ENCODE measurements at regions not wholly inside any gene's neighbourhood (a gene's known extent, or its start where the extent isn't known, plus 50 kb on each side); places are given as distances from the start of the nearest gene placed in this dataset.

DNA sequence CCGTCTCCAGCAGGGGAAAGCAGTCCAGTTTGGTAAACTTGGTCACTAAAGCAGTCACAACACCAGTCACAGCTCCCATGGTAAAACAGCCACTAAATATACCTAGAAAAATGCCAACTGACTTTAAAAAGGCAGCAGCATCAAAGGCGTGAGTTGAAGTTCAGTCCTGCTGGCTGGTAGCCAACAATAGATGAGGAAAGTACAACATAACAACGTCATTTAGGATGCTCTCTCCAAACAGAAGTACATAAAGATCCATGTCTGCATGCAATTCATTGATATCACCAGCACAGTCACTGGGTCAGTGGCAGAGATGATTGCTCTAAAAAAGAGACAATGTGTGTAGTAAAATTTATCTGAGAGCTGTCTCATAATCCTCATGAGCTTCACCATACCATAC lies 59.3 kb upstream of the TMPO start:
- DNase-seq, result peak in 1 of 2 donors; percentile 7
- H3K9me3 ChIP-seq (ENCODE audit: control insufficient read depth, low read depth, low read length), result no peaks in the 10 kb centered on the region
- H3K27me3 ChIP-seq (ENCODE audit: control insufficient read depth, insufficient read depth, low read length), result peaks cover 2% of the 10 kb centered on the region
- H3K27ac ChIP-seq (ENCODE audit: low read length), result no peak overlapping the region
- 17% methylated on average over 1 of the region's 3 CpGs for WGBS (ENCODE audit: insufficient coverage, low lambda C conversion rate)
- H3K36me3 ChIP-seq (ENCODE audit: control insufficient read depth, insufficient read depth, low read length), result no peaks in the 10 kb centered on the region
- no peak overlapping the region for H3K4me3 ChIP-seq (ENCODE audit: low read length)
- H3K4me1 ChIP-seq (ENCODE audit: control insufficient read depth, insufficient read depth, low read length), result peaks cover 4% of the 10 kb centered on the region

- 80% methylated on average over 1 of the region's 50 CpGs for WGBS (ENCODE audit: insufficient coverage, low lambda C conversion rate)
Measured at GRCh38 chr12:98456576-98457573, 58.5 kb upstream of the TMPO start.

DNA sequence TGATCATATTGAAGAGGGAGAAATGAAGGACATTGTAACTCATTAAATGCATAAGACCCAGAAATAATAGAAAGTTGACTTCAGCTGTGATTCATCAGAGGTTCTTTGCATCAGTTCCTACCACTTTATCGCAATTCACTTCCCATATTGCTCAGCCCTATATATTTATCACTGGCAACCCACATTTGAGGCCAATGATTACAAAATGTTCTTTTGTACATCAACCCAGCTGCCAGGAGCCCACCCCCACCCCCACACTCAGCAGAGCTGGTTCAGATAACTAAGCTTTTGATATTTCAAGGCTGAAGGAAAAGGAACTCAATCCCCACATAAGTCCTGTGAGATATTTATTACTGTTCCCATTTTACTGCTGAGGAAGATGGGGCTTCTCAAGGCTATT lies 51.2 kb upstream of the TMPO start:
- Histone ChIP-seq H3K27me3 (ENCODE audit: control insufficient read depth, insufficient read depth, low read length) (no peaks in the 10 kb centered on the region), H3K4me3 (ENCODE audit: low read length) (no peak overlapping the region), H3K36me3 (ENCODE audit: control insufficient read depth, insufficient read depth, low read length) (no peaks in the 10 kb centered on the region), H3K4me1 (ENCODE audit: control insufficient read depth, insufficient read depth, low read length) (no peaks in the 10 kb centered on the region), H3K9me3 (ENCODE audit: control insufficient read depth, low read depth, low read length) (no peaks in the 10 kb centered on the region), H3K27ac (ENCODE audit: low read length) (no peak overlapping the region)
- no CpG with 5 or more reads among the region's 1 CpG for WGBS (ENCODE audit: insufficient coverage, low lambda C conversion rate)
- no peak for DNase-seq

More at GRCh38 chr12:98456576-98457573, 58.5 kb upstream of the TMPO start:
- Histone ChIP-seq H3K4me3 (ENCODE audit: low read length) (peak overlapping the region; percentile 38), H3K27ac (ENCODE audit: low read length) (no peak overlapping the region), H3K9me3 (ENCODE audit: control insufficient read depth, low read depth, low read length) (no peaks in the 10 kb centered on the region), H3K27me3 (ENCODE audit: control insufficient read depth, insufficient read depth, low read length) (peaks cover 2% of the 10 kb centered on the region), H3K36me3 (ENCODE audit: control insufficient read depth, insufficient read depth, low read length) (no peaks in the 10 kb centered on the region), H3K4me1 (ENCODE audit: control insufficient read depth, insufficient read depth, low read length) (peaks cover 4% of the 10 kb centered on the region)
- peak; percentile 28 to 58 for DNase-seq

- Histone ChIP-seq H3K36me3 (ENCODE audit: control insufficient read depth, insufficient read depth, low read length) (no peaks in the 10 kb centered on the region), H3K9me3 (ENCODE audit: control insufficient read depth, low read depth, low read length) (no peaks in the 10 kb centered on the region), H3K4me1 (ENCODE audit: control insufficient read depth, insufficient read depth, low read length) (no peaks in the 10 kb centered on the region), H3K27me3 (ENCODE audit: control insufficient read depth, insufficient read depth, low read length) (no peaks in the 10 kb centered on the region), H3K27ac (ENCODE audit: low read length) (no peak overlapping the region), H3K4me3 (ENCODE audit: low read length) (no peak overlapping the region)
- WGBS (ENCODE audit: insufficient coverage, low lambda C conversion rate), result 100% methylated on average over 1 of the region's 1 CpG
- no peak for DNase-seq
Measured at GRCh38 chr12:98465505-98465904, 49.9 kb upstream of the TMPO start.

Measured in large intestine (tissue), 3 donors.